Liver (tissue), 7 donors: ENCODE measurements at regions not wholly inside any gene's neighbourhood (a gene's known extent, or its start where the extent isn't known, plus 50 kb on each side); places are given as distances from the start of the nearest gene placed in this dataset.

Experiments
- DNase-seq: peaks from one replicate; pipeline ENCODE4 v3.0.0-alpha.2; 2017; ENCODE audit warnings: low spot score
- H3K27ac ChIP-seq, 2 donors: one replicate each; pipeline ENCODE4 v1.7.0; 2013; ENCODE audit warnings: inconsistent platforms in 2 of 2, low read length in 2 of 2, control low read depth in 1 of 2, low read depth in 1 of 2, mild to moderate bottlenecking in 1 of 2
- H3K27me3 ChIP-seq, 4 donors: one replicate each; pipeline versions ENCODE4 v1.6.1 to v1.7.0; 2013; ENCODE audit warnings: low read length in 3 of 4, inconsistent platforms in 1 of 4, mild to moderate bottlenecking in 1 of 4, moderate library complexity in 1 of 4; ENCODE audit not compliant: control insufficient read depth in 4 of 4, insufficient read depth in 4 of 4
- H3K36me3 ChIP-seq, 4 donors: one replicate each; pipeline versions ENCODE4 v1.6.1 to v1.7.0; 2013; ENCODE audit warnings: low read length in 3 of 4, mild to moderate bottlenecking in 3 of 4, low read depth in 1 of 4, moderate library complexity in 1 of 4; ENCODE audit not compliant: control insufficient read depth in 4 of 4, insufficient read depth in 3 of 4
- H3K4me1 ChIP-seq, 4 donors: one replicate each; pipeline versions ENCODE4 v1.6.1 to v1.7.0; 2013; ENCODE audit warnings: low read length in 3 of 4, mild to moderate bottlenecking in 3 of 4, moderate library complexity in 1 of 4; ENCODE audit not compliant: control insufficient read depth in 4 of 4, insufficient read depth in 4 of 4
- H3K4me3 ChIP-seq, 3 donors: one replicate each; pipeline versions ENCODE4 v1.6.1 to v1.7.0; 2013; ENCODE audit warnings: low read length in 3 of 3, control low read depth in 1 of 3, low read depth in 1 of 3, mild to moderate bottlenecking in 1 of 3
- H3K9ac ChIP-seq, 2 donors: one replicate each; pipeline ENCODE4 v1.7.0; 2013; ENCODE audit warnings: low read length in 2 of 2, mild to moderate bottlenecking in 2 of 2, moderate library complexity in 2 of 2, control low read depth in 1 of 2, low read depth in 1 of 2
- H3K9me3 ChIP-seq, 4 donors: one replicate each; pipeline versions ENCODE4 v1.6.1 to v1.7.0; 2013; ENCODE audit warnings: low read length in 3 of 4; ENCODE audit not compliant: control insufficient read depth in 4 of 4
- ATF3 ChIP-seq: IDR thresholded peaks from 2 replicates; pipeline ENCODE4 v1.6.1; 2016; ENCODE audit warnings: antibody characterized with exemption
- CTCF ChIP-seq: fragments of 150-350 bp; IDR thresholded peaks from 2 replicates; pipeline ENCODE4 v1.5.1; 2017; ENCODE audit warnings: improper control_type of control experiment, low read depth, low read length; ENCODE audit not compliant: missing input control
- EGR1 ChIP-seq, 2 donors: IDR thresholded peaks; 2 replicates each; pipeline ENCODE4 v1.6.1; 2016 to 2018; ENCODE audit warnings: antibody characterized with exemption in 2 of 2, low read depth in 2 of 2
- FOXA1 ChIP-seq: IDR thresholded peaks from 2 replicates; pipeline ENCODE4 v1.6.1; 2016; ENCODE audit warnings: antibody characterized with exemption
- FOXA2 ChIP-seq: IDR thresholded peaks from 2 replicates; pipeline ENCODE4 v1.6.1; 2016; ENCODE audit warnings: antibody characterized with exemption
- GABPA ChIP-seq, 2 donors: IDR thresholded peaks in 1 of 2; conservative IDR thresholded peaks in 1 of 2; 2 replicates each; pipeline ENCODE4 v1.6.1; 2016; ENCODE audit warnings: antibody characterized with exemption in 2 of 2, mild to moderate bottlenecking in 1 of 2, moderate library complexity in 1 of 2
- HNF4A ChIP-seq, 2 donors: conservative IDR thresholded peaks; 2 replicates each; pipeline ENCODE4 v1.6.1; 2016; ENCODE audit warnings: antibody characterized with exemption in 2 of 2, mild to moderate bottlenecking in 2 of 2
- HNF4G ChIP-seq: IDR thresholded peaks from 2 replicates; pipeline ENCODE4 v1.6.1; 2016; ENCODE audit warnings: antibody characterized with exemption
- JUND ChIP-seq, 2 donors: IDR thresholded peaks; 2 replicates each; pipeline ENCODE4 v1.6.1; 2016; ENCODE audit warnings: antibody characterized with exemption in 2 of 2
- NR2F2 ChIP-seq: IDR thresholded peaks from 2 replicates; pipeline ENCODE4 v1.6.1; 2016; ENCODE audit warnings: antibody characterized with exemption
- RAD21 ChIP-seq, 2 donors: IDR thresholded peaks; 2 replicates each; pipeline ENCODE4 v1.6.1; 2016; ENCODE audit warnings: antibody characterized with exemption in 2 of 2, mild to moderate bottlenecking in 2 of 2
- REST ChIP-seq: IDR thresholded peaks from 2 replicates; pipeline ENCODE4 v1.6.1; 2016; ENCODE audit warnings: antibody characterized with exemption, mild to moderate bottlenecking
- RXRA ChIP-seq, 2 donors: IDR thresholded peaks; 2 replicates each; pipeline ENCODE4 v1.6.1; 2017 to 2018; ENCODE audit warnings: antibody characterized with exemption in 2 of 2, mild to moderate bottlenecking in 1 of 2
- SP1 ChIP-seq: IDR thresholded peaks from 2 replicates; pipeline ENCODE4 v1.6.1; 2018; ENCODE audit warnings: antibody characterized with exemption, mild to moderate bottlenecking
- TAF1 ChIP-seq: conservative IDR thresholded peaks from 2 replicates; pipeline ENCODE4 v1.6.1; 2016; ENCODE audit warnings: antibody characterized with exemption, mild to moderate bottlenecking
- YY1 ChIP-seq: IDR thresholded peaks from 2 replicates; pipeline ENCODE4 v1.6.1; 2016; ENCODE audit warnings: antibody characterized with exemption, mild to moderate bottlenecking
- TF ChIP-seq, protein P1 (sequence below): IDR thresholded peaks from 2 replicates; pipeline ENCODE4 v1.6.1; 2016; ENCODE audit warnings: antibody characterized with exemption
- TF ChIP-seq, protein P2 (sequence below): IDR thresholded peaks from 2 replicates; pipeline ENCODE4 v1.6.1; 2016; ENCODE audit warnings: antibody characterized with exemption
- donor health status: healthy.
- donor health status: healthy.
- donor health status: healthy.
- donor health status: healthy.

DNA sequence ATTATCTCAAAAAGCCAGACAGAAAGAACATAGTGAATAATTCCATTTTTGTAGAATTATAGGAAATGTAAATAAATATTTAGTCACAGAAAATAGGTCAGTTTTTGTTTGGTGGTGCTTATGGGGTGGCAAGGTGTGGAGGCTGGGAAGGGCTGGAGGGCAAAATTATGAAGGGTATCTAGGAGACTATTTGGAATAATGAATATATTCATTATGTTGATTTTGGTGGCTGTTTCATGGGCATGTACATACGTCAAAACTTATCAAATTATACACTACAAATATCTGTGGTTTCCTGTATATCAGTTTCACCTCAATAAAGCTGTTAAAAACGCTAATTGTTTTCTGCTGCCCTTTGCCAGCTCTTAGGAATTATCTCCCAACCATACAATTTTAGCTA is 298.7 kb upstream of the GOLIM4 start (continued):
- TF ChIP-seq REST, result no peak

DNA sequence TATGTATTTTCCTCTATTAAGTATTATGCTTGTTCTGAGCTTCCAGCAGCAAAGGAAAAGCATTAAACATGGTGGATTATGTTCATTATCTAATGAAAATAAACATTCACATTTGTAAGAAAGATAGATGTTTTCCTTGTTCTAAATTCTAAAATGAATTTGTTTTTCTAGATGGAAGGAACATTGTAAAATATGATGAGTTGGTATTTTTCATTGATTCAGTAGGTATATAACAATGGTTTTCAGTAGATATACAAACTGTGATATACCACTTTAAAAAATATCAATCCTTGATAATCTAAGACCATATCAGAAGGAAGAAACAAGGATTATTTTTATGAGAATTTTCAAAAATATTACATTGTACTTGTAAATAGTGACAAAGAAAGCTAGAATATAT is 290.6 kb upstream of the GOLIM4 start:
- no peak overlapping the region for H3K4me3 ChIP-seq
- no peaks in the 10 kb centered on the region for H3K9me3 ChIP-seq
- no peak overlapping the region for H3K27ac ChIP-seq
- no peaks in the 10 kb centered on the region for H3K36me3 ChIP-seq
- no peaks in the 10 kb centered on the region for H3K4me1 ChIP-seq
- H3K9ac ChIP-seq, result no peak overlapping the region
- no peaks in the 10 kb centered on the region for H3K27me3 ChIP-seq
- no peak for TF ChIP-seq ATF3
- no peak for TF ChIP-seq RAD21 (IDR thresholded peaks at IDR 0.05)
- TF ChIP-seq GABPA (IDR thresholded peaks at IDR 0.05 in 1 of 2, conservative IDR thresholded peaks at IDR 0.05 in 1 of 2), result no peak
- TF ChIP-seq JUND (IDR thresholded peaks at IDR 0.05), result no peak
- no peak for TF ChIP-seq SP1
- no peak for TF ChIP-seq RXRA (IDR thresholded peaks at IDR 0.05)
- no peak for TF ChIP-seq TAF1
- TF ChIP-seq FOXA2, result no peak
- TF ChIP-seq HNF4G, result no peak
- TF ChIP-seq CTCF, result no peak
- TF ChIP-seq YY1, result no peak
- TF ChIP-seq, protein P1, sequence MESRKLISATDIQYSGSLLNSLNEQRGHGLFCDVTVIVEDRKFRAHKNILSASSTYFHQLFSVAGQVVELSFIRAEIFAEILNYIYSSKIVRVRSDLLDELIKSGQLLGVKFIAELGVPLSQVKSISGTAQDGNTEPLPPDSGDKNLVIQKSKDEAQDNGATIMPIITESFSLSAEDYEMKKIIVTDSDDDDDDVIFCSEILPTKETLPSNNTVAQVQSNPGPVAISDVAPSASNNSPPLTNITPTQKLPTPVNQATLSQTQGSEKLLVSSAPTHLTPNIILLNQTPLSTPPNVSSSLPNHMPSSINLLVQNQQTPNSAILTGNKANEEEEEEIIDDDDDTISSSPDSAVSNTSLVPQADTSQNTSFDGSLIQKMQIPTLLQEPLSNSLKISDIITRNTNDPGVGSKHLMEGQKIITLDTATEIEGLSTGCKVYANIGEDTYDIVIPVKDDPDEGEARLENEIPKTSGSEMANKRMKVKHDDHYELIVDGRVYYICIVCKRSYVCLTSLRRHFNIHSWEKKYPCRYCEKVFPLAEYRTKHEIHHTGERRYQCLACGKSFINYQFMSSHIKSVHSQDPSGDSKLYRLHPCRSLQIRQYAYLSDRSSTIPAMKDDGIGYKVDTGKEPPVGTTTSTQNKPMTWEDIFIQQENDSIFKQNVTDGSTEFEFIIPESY, result no peak
- no peak for TF ChIP-seq REST
- TF ChIP-seq HNF4A (conservative IDR thresholded peaks at IDR 0.05), result no peak
- TF ChIP-seq, protein P2, sequence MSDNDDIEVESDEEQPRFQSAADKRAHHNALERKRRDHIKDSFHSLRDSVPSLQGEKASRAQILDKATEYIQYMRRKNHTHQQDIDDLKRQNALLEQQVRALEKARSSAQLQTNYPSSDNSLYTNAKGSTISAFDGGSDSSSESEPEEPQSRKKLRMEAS, result no peak
- no peak for TF ChIP-seq EGR1 (IDR thresholded peaks at IDR 0.05; ENCODE audit: low read depth in 2 of 2)
- TF ChIP-seq FOXA1, result no peak
- TF ChIP-seq NR2F2, result no peak
- DNase-seq, result no peak
